GM18858 (cell line): ENCODE measurements at regions not wholly inside any gene's neighbourhood (a gene's known extent, or its start where the extent isn't known, plus 50 kb on each side); places are given as distances from the start of the nearest gene placed in this dataset.

Source experiments
- ATAC-seq: cut with Tn5 transposase; IDR thresholded peaks from one replicate; pipeline ENCODE4 v1.9.1; 2021; ENCODE audit not compliant: unreplicated experiment

DNA sequence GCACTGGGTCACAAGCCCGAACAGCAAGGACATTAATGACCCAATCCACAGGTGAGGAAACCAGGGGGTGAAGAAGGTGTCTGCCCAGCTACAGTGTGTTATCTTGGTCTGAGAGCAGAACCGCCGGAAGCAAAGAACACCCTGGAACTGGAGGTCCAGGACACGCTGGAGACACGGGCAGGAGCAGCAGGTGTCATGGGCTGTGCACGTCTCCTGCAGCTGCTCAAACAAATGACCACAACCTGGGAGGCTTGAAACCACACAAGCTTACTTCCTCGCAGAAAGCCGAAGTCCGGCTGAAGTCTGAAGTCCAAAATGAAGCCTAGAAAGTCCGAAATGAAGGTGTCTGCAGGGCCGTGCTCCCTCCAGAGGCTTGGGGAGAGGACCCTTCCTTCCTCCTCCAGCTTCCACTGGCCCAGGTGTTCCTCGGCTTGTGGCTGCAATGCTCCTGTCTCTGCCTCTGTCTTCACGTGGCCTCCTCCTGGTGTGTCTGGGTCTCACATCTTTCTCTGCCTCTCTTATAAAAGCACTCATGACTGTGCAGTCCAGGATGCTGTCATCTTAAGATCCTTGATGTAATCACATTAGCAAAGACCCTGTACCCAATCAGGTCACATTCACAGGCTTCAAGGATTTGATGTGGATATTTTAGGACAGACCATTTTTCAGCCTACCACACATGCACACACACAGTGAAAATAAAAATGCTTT is 351.2 kb downstream of the C16orf95 start:
- no peak for ATAC-seq

DNA sequence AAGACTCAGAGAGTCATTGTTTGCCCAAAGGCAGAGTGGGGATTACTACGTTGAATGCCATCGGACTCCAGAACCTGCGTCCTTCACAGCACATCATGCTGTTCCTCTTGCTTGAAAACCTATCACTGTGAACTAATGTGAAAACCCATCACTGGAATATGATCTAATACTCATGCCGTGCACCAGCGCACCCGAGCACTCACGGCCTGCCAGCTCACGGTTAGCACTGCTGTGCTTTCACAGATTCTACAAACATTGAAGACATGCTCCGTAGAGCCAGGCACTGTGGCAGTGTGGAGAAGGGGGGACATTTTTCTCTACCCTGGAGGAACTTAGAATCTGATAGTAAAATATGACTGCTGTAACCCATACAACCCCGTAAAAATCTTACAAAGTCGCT is 350.4 kb downstream of the C16orf95 start:
- ATAC-seq, result no peak

DNA sequence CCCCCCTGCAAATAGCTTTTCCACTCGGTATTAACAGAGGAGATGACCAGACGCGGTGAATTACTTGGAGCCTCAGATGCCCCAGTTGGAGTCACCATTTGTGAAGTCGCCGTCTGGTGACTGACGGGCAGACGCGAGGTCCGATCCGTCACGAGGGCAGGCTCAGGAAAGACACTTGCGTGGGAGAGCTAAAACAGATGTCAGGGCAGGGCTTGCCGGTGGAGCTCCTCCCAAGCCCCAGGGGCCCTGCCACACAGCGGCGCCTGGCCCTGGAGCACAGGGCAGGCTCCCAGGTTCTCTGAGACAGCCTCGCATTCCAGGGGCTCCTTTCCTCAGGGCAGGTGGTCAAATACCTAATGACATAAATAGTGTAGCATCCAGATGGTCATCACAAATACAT is 348.3 kb downstream of the C16orf95 start:
- ATAC-seq, result no peak

DNA sequence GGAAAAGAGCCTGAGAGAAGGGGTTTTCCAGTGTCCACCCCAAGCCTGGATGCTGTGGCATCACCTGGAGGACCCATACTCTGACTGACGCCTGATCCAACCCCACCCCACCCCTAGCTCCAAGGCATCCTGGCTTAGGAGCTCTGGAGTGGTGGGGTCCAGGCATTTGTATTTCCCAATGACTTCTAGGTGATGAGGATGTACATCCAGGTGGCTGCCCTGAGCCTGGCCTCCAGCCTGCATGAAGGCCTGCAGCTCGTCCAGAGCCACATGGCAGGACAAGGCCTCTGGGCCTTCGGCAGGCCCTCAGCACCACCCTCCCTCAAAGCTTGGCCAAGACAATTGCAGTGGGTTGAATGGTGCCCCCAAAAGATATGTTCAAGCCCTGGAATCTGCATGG is 347.5 kb downstream of the C16orf95 start:
- no peak for ATAC-seq

DNA sequence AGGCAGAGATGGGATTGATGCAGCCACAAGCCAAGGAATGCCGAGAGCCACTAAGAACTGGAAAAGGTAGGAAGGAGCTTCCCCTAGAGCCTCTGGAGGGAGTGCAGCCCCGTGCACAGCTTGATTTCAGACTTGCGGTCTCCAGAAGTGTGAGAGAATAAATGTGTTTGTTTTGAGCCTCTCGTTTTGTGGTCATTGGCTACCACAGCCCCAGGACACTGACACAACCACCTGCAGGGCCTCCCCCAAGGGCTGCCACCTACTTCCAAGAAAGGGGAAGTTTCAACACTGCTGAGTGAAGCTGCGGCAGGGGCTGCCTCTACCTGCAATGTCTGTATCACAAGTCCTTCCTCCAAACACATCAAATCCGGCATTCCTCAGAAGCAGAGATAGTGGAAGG is 346.9 kb downstream of the C16orf95 start:
- no peak for ATAC-seq

DNA sequence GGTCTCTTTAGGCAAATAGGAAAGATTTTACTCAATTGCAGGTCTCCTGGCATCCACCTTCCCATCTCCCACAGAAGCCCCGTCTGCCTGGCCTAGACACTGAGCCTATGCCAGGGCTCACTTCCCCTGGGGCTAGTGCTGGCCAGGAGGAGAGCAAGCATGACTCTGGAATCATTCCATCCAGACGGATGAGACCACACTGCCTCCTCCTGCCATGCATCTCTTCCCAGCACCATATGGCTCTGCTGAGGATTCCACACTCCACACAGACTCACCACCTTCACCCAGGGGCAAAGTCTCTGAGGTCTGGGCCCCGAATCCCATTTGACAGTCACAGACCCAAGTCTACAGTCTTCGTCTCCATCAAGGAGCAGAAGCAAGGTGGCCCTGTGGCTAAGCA is 346.5 kb downstream of the C16orf95 start:
- ATAC-seq, result no peak

DNA sequence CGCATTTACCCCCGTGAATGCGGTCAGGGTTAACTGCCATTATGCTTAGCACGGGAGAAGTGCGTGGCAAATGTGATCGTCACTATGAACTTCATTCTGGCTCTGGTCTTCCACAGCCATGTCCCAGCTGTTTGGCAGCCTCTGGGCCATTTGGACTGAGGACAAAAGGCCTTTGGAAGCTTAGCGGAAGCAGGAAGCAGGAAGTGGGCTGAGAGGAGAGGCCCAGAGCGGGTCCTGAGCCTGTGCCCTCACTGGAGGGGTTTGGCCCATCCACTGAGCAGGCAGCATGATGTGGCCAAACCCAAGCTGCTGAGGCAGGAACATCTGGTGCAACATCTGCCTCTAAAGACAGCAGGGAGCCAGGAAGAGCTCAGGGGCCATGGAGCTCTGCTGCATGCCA is 345.9 kb downstream of the C16orf95 start:
- ATAC-seq, result no peak

DNA sequence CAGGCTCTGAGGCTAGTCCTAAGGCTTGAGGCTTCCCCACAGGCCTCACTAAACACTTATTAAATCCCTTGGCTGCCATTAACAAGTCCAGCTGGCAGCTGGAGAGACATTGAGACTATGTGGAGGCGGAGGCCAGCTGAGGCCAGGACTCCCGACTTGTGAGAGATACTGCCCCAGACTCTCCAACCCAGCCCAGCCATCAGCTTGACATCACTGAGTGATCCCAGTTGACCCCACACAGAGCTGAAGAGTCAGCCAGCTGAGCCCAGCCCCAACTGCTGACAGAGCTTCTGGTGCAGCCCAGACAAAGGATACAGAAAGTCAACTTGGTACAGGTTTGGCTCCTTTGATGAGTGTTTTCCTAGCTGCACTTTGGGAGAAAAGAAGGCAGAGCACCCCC is 343.1 kb downstream of the C16orf95 start:
- no peak for ATAC-seq

DNA sequence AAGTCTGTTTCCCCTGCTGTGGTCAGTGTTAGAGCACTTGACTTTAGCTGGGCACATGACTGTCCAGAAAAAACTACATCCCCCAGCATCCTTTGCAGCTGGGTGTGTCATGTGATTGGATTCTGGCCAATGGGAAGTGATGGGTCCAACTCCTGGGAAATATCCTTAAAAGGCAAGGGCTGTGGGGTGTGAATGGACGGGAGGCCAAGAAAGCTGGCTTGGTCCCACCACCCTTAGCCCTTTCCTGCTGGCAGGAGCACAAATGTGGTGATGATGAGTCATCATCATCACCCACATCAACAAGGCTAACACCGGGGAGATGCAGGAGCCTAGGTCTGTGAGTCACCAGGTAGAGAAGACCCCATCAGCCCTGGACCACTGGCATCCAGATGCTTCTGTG is 341.7 kb downstream of the C16orf95 start:
- no peak for ATAC-seq

DNA sequence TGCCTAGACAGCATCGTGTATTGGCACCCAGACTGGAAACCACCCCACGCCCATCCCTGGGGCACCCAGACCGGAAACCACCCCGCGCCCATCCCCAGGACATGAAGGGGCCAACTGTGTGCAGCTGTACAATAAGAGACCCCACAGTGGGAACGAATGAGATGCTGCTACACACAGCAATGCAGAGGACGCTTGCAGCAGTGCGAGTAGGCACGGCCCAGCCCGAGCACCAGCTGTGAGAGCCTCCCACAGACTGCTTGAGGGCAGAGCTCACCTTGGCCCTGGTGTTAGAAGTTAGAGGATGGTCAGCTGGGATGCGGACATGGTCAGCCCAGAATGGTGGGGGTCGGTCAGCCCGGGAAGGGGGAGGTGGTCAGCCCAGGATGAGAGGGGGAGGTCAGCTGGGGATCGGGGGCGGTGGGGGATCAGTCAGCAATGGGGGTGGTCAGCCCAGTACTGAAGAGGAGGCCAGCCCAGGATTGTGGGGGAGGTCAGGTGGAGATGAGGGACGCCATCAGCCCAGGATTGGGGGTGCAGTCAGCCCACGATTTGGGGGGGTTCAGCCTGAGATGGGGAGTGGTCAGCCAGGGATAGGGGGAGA is 340.0 kb downstream of the C16orf95 start:
- ATAC-seq, result no peak

DNA sequence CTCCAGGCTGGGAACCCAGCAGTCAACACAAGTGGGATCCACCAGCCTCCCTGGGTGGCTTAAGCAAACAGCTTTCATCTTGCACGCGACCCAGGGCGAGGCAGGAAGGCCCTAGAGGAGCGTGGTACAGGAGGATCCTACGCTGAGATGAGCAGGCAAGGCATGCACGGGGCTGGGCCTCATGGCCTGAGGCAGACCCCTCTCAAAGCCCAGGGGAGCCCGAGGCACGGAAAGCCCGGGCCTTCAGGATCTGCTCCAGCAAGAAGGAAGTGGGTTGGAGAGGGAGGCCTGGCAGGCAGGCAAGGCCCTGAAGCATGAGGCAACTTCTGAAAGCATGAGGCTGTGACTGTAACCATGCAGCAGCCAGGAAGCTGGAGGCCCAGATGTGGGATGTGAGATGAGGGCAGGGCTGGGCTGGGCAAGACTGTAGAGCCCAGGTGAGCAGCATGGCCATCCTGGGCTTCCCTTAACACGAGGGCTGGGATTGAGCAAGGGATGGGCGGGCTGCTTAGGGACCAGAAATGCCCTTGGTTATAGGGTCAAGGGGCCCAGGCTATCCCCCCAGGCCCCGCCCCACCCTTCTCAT is 338.7 kb downstream of the C16orf95 start:
- no peak for ATAC-seq

DNA sequence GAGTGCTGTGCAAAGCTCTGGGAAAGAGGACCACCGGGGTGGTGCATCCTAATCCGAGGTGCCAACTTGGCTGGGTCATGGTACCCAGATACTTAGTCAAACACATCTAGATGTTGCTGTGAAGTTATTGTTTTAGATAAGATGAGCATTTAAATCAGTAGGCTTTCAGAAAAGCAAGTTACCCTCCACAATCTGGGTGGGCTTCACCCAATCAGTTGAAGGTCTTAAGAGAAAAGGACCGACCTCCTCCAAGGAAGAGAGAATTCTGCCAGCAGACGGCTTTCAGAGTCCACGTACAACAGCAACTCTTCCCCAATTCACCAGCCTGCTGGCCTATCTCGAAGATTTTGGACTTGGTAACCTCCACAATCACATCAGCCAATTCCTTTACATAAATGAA is 338.1 kb downstream of the C16orf95 start:
- ATAC-seq, result no peak

DNA sequence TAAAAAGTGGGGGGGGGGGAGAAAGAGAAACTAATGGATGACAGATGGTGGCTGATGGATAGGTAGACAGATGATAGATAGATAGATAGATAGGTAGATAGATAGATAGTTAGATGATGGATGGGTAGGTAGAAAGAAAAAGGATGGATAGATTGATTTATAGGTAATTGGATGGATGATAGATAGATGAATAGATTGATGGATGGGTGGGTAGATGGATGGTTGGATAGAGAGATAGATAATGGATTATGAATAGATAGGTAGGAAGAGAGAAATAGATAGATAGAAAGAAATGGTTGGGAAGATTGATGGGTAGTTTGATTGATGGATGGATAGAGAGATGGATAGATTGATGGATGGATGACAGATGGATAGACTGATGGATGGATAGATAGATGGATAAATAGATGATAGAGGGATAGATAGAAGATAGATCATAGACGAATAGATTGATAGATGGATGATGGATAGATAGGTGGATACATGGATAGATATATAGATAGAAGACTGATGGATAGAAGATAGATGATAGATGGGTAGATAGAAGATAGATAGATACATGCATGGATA is 337.1 kb downstream of the C16orf95 start:
- no peak for ATAC-seq

DNA sequence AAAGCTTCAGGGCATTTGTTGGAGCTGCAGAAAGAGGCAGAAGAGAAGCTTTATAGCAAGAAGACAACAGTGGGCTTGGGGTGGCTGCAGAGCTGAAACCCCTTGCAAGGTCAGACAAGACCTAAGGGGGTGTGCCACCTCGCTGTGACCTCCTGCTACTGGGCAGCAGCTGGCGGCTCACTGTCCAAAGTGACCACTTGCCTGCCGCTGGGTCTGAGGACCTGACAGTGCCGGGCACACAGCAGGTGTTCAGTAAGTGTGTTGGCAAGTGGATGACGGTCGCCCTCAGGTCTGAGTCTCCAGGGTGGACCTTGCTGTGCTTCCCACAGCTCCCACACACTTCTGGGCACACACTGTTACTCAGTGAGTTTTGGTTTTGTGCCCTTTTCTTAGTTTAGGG is 336.5 kb downstream of the C16orf95 start:
- no peak for ATAC-seq

DNA sequence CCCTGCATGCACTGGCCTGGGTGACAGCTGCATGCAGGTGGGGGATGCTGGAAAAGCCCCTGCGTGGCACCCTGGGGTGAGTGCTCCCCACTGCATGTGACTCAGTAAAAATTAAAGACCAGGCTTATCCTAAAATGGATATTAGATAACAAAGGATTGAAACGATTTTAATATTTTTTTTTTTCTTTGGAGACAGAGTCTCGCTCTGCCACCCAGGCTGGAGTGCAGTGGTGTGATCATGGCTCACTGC is 334.9 kb downstream of the C16orf95 start:
- no peak for ATAC-seq

DNA sequence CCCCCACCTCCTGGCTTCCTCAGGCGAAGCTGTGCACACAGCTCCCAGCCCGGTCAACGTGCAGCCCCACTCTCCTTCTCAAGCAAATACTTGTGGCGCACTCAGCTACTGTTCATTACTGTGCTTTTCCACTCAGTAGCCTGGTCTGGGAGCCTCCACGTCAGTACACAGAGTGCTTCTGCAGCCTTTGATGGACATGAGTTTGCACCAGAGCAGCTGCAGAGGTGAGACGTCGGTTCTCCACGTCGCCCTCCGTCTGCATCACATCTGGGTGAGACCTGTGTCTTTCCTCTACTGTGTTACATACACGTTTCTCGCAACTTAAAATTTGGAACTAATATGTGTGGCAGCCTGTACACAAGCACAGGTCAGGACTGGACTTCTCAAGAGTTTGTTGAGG is 334.3 kb downstream of the C16orf95 start:
- ATAC-seq, result no peak

DNA sequence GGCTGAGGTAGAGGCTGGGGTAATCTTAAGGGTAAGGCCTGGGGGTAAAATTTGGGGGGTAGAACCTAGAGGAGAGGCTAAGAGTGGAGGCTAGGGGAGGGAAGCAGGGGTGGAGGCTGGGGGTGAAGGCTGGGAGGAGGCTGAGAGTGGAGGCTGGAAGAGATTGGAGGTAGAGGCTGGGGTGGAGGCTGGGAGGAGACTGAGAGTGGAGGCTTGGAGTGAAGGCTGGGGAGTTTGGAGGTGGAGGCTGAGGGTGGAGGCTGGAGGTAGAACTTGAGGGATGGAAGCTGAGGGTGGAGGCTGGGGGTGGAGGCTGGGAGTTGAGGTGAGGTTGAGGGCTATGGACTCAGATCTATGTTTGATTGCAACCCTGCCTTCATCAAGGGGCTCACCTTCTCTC is 333.6 kb downstream of the C16orf95 start:
- ATAC-seq, result no peak

DNA sequence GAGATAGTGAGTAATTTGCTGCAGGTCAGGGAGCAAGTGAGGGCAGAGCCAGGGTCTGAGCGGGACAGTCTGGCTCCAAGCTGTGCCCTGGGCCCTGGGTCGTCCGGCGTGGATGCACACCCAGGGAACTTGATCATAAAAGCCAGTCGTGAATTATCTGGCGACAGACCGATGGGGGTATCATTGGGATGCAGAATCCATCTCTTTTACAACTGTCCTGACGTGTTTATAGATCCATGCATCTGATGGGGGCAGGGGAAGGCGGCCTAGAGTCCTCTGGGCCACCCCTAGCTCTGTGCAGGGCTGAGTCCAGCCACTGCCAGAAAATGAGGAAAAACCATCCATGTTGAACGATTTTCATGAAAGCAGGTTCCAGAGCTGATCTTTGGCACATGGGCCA is 332.8 kb downstream of the C16orf95 start:
- no peak for ATAC-seq

DNA sequence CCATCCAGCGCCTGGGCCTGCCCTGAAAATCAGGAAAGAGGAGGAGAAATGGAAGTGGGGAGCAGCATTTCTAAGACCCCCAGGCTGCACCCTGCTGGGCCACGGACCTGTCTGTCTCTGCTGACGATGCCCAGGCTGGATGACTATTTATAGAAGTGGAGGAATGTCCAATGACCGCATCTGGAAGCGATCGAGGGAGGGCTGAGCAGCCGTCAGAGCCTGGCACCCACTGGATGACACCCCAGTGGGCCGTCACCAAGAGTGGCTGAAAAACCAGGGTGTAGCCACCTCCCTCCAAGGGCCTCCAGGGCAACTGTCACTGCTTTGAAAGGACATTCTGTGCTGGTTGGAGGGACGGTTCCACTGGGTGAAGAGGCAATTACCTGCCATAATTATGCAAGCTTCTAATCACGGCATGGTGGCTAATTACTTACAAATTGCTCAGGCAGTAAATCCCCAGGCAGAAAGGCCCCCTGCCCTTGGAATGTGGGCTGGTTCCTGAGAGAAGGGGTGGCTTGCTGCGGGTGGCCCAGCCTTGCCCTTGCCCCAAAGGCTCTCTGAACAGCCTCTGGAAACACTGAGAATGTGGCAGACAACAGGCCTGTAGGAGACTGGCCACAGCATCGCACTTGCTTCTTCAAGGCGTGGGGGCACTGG is 332.1 kb downstream of the C16orf95 start:
- ATAC-seq, result no peak

DNA sequence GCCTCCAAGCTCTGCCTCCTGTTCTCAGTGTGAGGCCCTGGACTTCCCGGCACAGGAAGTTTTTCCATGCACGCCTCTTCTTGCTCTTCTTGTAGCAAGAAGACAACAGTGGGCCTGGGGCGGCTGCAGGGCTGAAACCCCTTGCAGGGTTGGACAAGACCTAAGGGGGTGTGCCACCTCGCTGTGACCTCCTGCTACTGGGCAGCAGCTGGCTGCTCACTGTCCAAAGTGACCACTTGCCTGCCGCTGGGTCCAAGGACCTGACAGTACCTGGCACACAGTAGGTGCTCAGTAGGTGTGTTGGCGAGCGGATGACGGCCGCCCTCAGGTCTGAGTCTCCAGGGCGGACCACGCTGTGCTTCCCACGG is 331.6 kb downstream of the C16orf95 start:
- no peak for ATAC-seq

DNA sequence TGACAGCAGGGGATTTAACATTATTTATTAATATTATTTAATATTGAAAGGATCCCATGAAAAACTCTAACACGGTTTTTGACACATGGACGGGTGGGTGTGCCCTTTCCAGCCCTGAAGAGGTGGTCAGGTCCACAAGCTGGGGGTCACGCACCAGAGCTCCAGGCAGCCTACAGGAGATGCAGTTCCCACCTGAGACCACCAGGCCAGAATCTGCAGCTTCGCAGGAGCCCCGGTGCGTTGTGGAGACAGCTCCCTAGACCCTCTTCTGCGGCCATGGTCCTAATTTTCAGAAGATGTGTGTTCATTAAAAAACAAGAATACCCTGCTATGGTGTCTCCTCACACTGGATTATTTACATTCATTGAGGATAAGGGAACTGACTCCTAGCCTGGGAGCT is 331.1 kb downstream of the C16orf95 start:
- no peak for ATAC-seq

DNA sequence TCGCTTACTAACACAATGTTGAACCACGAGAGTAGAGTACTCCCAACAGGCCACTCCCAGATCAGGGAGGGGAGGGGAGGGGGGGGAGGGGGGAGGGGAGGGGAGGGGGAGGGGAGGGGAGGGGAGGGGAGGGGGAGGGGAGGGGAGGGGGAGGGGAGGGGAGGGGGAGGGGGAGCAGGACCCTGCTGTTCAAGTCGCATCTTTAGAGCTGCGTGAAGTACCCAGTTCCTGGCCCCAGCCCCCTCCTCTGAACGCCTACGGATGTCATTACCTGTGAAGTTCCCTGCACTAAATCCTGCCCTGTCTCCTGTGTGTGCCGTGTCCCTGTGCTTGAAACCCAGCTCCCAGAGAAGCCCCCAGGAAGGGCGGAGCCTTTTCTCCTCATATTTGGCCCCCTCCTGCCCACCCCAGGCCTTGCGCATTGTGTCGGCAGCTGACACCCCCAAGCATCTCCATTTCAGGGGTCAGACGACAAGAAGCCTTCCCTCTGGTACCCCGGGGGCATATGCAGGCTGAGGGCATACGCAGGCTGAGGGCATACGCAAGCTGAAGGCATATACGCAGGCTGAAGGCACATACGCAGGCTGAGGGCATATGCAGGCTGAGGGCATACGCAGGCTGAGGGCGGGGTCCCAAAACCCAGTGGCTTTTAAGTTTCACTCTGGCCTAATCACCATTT is 330.2 kb downstream of the C16orf95 start:
- ATAC-seq, result no peak
